NB4 (cell line): ENCODE measurements at regions not wholly inside any gene's neighbourhood (a gene's known extent, or its start where the extent isn't known, plus 50 kb on each side); places are given as distances from the start of the nearest gene placed in this dataset.

Experiments used
- CTCF ChIP-seq: IDR thresholded peaks from one replicate; pipeline ENCODE4 v1.5.1; 2012; ENCODE audit warnings: low read depth, low read length
- POLR2A ChIP-seq: IDR thresholded peaks from 2 replicates; pipeline ENCODE4 v1.6.1; 2011; ENCODE audit warnings: mild to moderate bottlenecking; ENCODE audit not compliant: insufficient read length; ENCODE audit errors: extremely low read depth

GRCh38 chr1:71273334-71273733 is 192.5 kb upstream of the ZRANB2 start:
- TF ChIP-seq POLR2A: no peak
- no peak for TF ChIP-seq CTCF
